SK-N-SH (cell line): ENCODE measurements at regions not wholly inside any gene's neighbourhood (a gene's known extent, or its start where the extent isn't known, plus 50 kb on each side); places are given as distances from the start of the nearest gene placed in this dataset.
A peak's percentile ranks its signal among the peaks of the same experiment; 100 is the strongest.

Experiments
- CTCF ChIA-PET: fragments of 300-600, 350-600 bp; formaldehyde crosslinking; extraction: SDS; loops from one replicate; lab custom pipeline; 2021; lab: Yijun Ruan, JAX
- POLR2A ChIA-PET: fragments of 350-600 bp; sonication (Branson Sonifier 250); formaldehyde crosslinking; extraction: SDS; loops from one replicate; lab custom pipeline; 2020; ENCODE audit warnings: antibody characterized with exemption, inconsistent platforms; lab: Yijun Ruan, JAX
- DNase-seq: peaks from one replicate; pipeline ENCODE4 v3.0.0; 2012
- H2AFZ ChIP-seq: fragments of 200-600 bp; sonication (generic); 2 replicates; pipeline ENCODE4 v1.8.1; 2016; ENCODE audit warnings: antibody characterized with exemption, mild to moderate bottlenecking, low read depth
- H3F3A ChIP-seq: fragments of 200-600 bp; sonication (generic); replicated peaks from 2 replicates; pipeline ENCODE3; 2016; ENCODE audit warnings: antibody characterized with exemption, mild to moderate bottlenecking; ENCODE audit not compliant: insufficient read depth
- H3K27ac ChIP-seq, 2 experiments: fragments of 200-500 bp in 1 of 2; fragments of 200-600 bp in 1 of 2; sonication (Bioruptor generic) in 1 of 2; sonication (generic), shearing (Covaris generic) in 1 of 2; 2 replicates each; pipeline versions ENCODE4 v1.5.1 to v1.6.1; 2014 to 2016; ENCODE audit warnings: low read depth in 2 of 2, inconsistent platforms in 1 of 2, low read length in 1 of 2, mild to moderate bottlenecking in 1 of 2, mixed read lengths in 1 of 2
- H3K27me3 ChIP-seq: fragments of 200-600 bp; sonication (generic), shearing (Covaris generic); 2 replicates; pipeline ENCODE4 v1.6.1; 2016; ENCODE audit warnings: mixed run types; ENCODE audit not compliant: insufficient read depth
- H3K36me3 ChIP-seq, 2 experiments: fragments of 200-500 bp in 1 of 2; fragments of 200-600 bp in 1 of 2; sonication (Bioruptor generic) in 1 of 2; sonication (generic) in 1 of 2; replicated peaks in 1 of 2; 2 replicates each; pipeline versions ENCODE3 to v1.5.1; 2014 to 2016; ENCODE audit warnings: low read length in 1 of 2, mild to moderate bottlenecking in 1 of 2; ENCODE audit not compliant: insufficient read depth in 2 of 2, control insufficient read depth in 1 of 2
- H3K4me1 ChIP-seq, 2 experiments: fragments of 200-500 bp in 1 of 2; fragments of 200-600 bp in 1 of 2; sonication (Bioruptor generic) in 1 of 2; sonication (generic), shearing (Covaris generic) in 1 of 2; 2 replicates each; pipeline versions ENCODE4 v1.5.1 to v1.6.1; 2014 to 2016; ENCODE audit warnings: low read depth in 1 of 2, low read length in 1 of 2, mixed run types in 1 of 2; ENCODE audit not compliant: insufficient read depth in 2 of 2, control insufficient read depth in 1 of 2
- H3K4me2 ChIP-seq: fragments of 200-600 bp; sonication (generic), shearing (Covaris generic); 2 replicates; pipeline ENCODE4 v1.6.1; 2017; ENCODE audit warnings: mixed run types
- H3K4me3 ChIP-seq, 2 experiments: fragments of 200-500 bp in 1 of 2; fragments of 200-600 bp in 1 of 2; sonication (Bioruptor generic) in 1 of 2; sonication (generic), shearing (Covaris generic) in 1 of 2; 2 replicates each; pipeline versions ENCODE4 v1.5.1 to v1.8.1; 2014 to 2016; ENCODE audit warnings: low read depth in 2 of 2, inconsistent platforms in 1 of 2, low read length in 1 of 2, mild to moderate bottlenecking in 1 of 2, mixed read lengths in 1 of 2, moderate library complexity in 1 of 2
- H3K79me2 ChIP-seq: fragments of 200-600 bp; sonication (generic); 2 replicates; pipeline ENCODE4 v1.8.1; 2017; ENCODE audit warnings: mild to moderate bottlenecking; ENCODE audit not compliant: insufficient read depth
- H3K9ac ChIP-seq: fragments of 200-600 bp; sonication (generic); 2 replicates; pipeline ENCODE4 v1.6.1; 2017; ENCODE audit warnings: mixed run types
- H3K9me2 ChIP-seq: fragments of 200-600 bp; sonication (generic); 2 replicates; pipeline ENCODE4 v1.6.1; 2017; ENCODE audit warnings: mixed run types
- H3K9me3 ChIP-seq: fragments of 200-600 bp; sonication (generic); 2 replicates; pipeline ENCODE4 v1.6.1; 2017; ENCODE audit warnings: mixed run types, mild to moderate bottlenecking, moderate library complexity
- H4K20me1 ChIP-seq: fragments of 200-600 bp; sonication (generic); 2 replicates; pipeline ENCODE4 v1.6.1; 2017; ENCODE audit warnings: mild to moderate bottlenecking, mixed run types; ENCODE audit not compliant: insufficient read depth
- FOSL2 ChIP-seq: IDR thresholded peaks from 2 replicates; pipeline ENCODE4 v1.4.0; 2012; ENCODE audit warnings: low read depth, mild to moderate bottlenecking, moderate library complexity, borderline replicate concordance
- GATA2 ChIP-seq: sonication (generic); formaldehyde crosslinking; IDR thresholded peaks from 2 replicates; pipeline ENCODE4 v1.5.0; 2020; ENCODE audit warnings: mild to moderate bottlenecking, missing genetic modification reagents
- MEF2A ChIP-seq: IDR thresholded peaks from 2 replicates; pipeline ENCODE4 v1.4.0; 2012; ENCODE audit warnings: low read depth, borderline replicate concordance
- NRF1 ChIP-seq: IDR thresholded peaks from 2 replicates; pipeline ENCODE4 v1.6.1; 2012; ENCODE audit warnings: low read depth, mild to moderate bottlenecking, low read length
- POLR2AphosphoS5 ChIP-seq: IDR thresholded peaks from 2 replicates; pipeline ENCODE4 v1.6.1; 2012; ENCODE audit warnings: low read depth, low read length
- RFX5 ChIP-seq: IDR thresholded peaks from 2 replicates; pipeline ENCODE4 v1.6.1; 2012; ENCODE audit warnings: mild to moderate bottlenecking, improper control_type of control experiment, low read length
- TAF1 ChIP-seq: IDR thresholded peaks from 2 replicates; pipeline ENCODE4 v1.6.1; 2012; ENCODE audit warnings: low read depth, mild to moderate bottlenecking, low read length, moderate library complexity, borderline replicate concordance
- TCF12 ChIP-seq: IDR thresholded peaks from 2 replicates; pipeline ENCODE4 v1.4.0; 2012
- WGBS: methylation state at CpG from one replicate; pipeline ENCODE4 v1.1.6; 2017; ENCODE audit warnings: low lambda C conversion rate; 5-methylcytosine and 5-hydroxymethylcytosine counted together
- TF ChIP-seq, protein P1 (sequence below): IDR thresholded peaks from 2 replicates; pipeline ENCODE4; 2012
- TF ChIP-seq, protein P2 (sequence below): fragments of 200-600 bp; sonication (generic); IDR thresholded peaks from 2 replicates; pipeline ENCODE4 v1.6.1; 2017; ENCODE audit warnings: antibody characterized with exemption, mild to moderate bottlenecking, moderate library complexity
- TF ChIP-seq, protein P3 (sequence below): fragments of 150-350 bp; IDR thresholded peaks from 2 replicates; pipeline ENCODE4 v1.6.1; 2016; ENCODE audit warnings: mild to moderate bottlenecking, low read depth, low read length
- TF ChIP-seq, protein P4 (sequence below): IDR thresholded peaks from 2 replicates; pipeline ENCODE4 v1.4.0; 2012; ENCODE audit warnings: low read depth, borderline replicate concordance

GRCh38 chr3:99373088-99373845, 265.1 kb upstream of the COL8A1 start:
- H3K4me2 ChIP-seq: no peak overlapping the region
- H3F3A ChIP-seq: no peaks in the 10 kb centered on the region
- H3K4me3 ChIP-seq: no peak overlapping the region
- H3K79me2 ChIP-seq: no peaks in the 10 kb centered on the region
- no peak for DNase-seq
- no peak overlapping the region for H2AFZ ChIP-seq
- POLR2A ChIA-PET: no interaction called here
- H3K27ac ChIP-seq: peak overlapping the region; percentile 3 to 74; a peak in 2 of 4 replicates
- 5% methylated on average over 4 of the region's 4 CpGs for WGBS
- no peak for TF ChIP-seq FOSL2
- TF ChIP-seq, protein P1, sequence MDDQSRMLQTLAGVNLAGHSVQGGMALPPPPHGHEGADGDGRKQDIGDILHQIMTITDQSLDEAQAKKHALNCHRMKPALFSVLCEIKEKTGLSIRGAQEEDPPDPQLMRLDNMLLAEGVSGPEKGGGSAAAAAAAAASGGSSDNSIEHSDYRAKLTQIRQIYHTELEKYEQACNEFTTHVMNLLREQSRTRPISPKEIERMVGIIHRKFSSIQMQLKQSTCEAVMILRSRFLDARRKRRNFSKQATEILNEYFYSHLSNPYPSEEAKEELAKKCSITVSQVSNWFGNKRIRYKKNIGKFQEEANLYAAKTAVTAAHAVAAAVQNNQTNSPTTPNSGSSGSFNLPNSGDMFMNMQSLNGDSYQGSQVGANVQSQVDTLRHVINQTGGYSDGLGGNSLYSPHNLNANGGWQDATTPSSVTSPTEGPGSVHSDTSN: peak; percentile 47
- H3K9me2 ChIP-seq: no peaks in the 10 kb centered on the region
- H4K20me1 ChIP-seq: no peaks in the 10 kb centered on the region
- H3K9me3 ChIP-seq: no peaks in the 10 kb centered on the region
- H3K27me3 ChIP-seq: 0 out of 2 replicates have a peak, but pooled peaks cover 8% of the 10 kb centered on the region
- no peaks in the 10 kb centered on the region for H3K36me3 ChIP-seq
- CTCF ChIA-PET: no interaction called here
- H3K4me1 ChIP-seq: no peaks in the 10 kb centered on the region; a peak in 1 of 4 replicates
- no peak overlapping the region for H3K9ac ChIP-seq

DNA sequence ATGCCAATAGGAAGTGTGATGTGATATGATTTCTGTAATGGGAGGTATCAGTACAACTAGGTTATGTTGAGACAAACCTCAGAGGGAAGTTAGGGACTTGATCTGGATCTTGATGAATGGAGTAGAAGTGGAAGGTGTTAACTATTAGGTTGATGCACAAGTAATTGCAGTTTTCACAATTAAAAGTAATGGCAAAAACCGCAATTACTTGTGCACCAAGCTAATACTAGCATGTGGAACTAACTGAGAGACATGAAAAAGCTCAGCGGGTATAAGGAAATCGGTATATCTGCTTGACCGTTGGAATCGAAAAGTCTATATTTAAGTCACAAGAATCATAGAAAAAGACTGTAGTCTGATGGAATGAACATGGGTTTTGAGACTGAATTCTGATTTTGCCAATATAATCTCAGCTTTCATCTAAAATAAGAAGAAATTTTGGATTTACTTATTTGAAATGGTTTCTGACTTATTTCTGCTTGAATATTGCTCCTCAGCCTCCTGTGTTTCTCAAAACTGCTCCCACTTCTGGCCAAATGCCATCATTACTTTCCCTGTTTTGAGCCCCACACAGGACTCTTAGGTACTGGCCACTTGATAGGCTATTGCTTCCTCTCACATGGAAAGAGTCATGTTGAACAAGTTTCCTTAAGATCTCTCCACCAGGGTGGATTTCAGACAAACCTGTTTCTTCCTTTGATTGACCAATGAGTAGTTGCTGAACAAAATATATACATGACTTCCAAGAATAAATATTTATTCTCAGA, 271.5 kb upstream of the COL8A1 start:
- H3F3A ChIP-seq: no peaks in the 10 kb centered on the region
- DNase-seq: no peak
- no peak overlapping the region for H3K27ac ChIP-seq
- TF ChIP-seq, protein P2, sequence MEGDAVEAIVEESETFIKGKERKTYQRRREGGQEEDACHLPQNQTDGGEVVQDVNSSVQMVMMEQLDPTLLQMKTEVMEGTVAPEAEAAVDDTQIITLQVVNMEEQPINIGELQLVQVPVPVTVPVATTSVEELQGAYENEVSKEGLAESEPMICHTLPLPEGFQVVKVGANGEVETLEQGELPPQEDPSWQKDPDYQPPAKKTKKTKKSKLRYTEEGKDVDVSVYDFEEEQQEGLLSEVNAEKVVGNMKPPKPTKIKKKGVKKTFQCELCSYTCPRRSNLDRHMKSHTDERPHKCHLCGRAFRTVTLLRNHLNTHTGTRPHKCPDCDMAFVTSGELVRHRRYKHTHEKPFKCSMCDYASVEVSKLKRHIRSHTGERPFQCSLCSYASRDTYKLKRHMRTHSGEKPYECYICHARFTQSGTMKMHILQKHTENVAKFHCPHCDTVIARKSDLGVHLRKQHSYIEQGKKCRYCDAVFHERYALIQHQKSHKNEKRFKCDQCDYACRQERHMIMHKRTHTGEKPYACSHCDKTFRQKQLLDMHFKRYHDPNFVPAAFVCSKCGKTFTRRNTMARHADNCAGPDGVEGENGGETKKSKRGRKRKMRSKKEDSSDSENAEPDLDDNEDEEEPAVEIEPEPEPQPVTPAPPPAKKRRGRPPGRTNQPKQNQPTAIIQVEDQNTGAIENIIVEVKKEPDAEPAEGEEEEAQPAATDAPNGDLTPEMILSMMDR: peak; percentile 11; the same call in 1 of the 2 replicates
- no peak for TF ChIP-seq FOSL2
- H3K4me2 ChIP-seq: no peak overlapping the region
- H3K4me3 ChIP-seq: no peak overlapping the region
- no peaks in the 10 kb centered on the region for H3K36me3 ChIP-seq
- H3K4me1 ChIP-seq: no peaks in the 10 kb centered on the region
- H3K9me3 ChIP-seq: no peaks in the 10 kb centered on the region
- ChIA-PET POLR2A (no interaction called here), CTCF (interaction anchor here (1.0 kb wide), 1 partner anchor 22 kb away, joined by 4 read pairs; no protein-coding TSS in a partner anchor)
- WGBS: 7% methylated on average over 5 of the region's 5 CpGs
- H3K27me3 ChIP-seq: no peaks in the 10 kb centered on the region
- no peaks in the 10 kb centered on the region for H4K20me1 ChIP-seq
- H3K9me2 ChIP-seq: no peaks in the 10 kb centered on the region
- no peak overlapping the region for H3K9ac ChIP-seq
- H2AFZ ChIP-seq: no peak overlapping the region
- H3K79me2 ChIP-seq: no peaks in the 10 kb centered on the region

- H2AFZ ChIP-seq: no peak overlapping the region
- H3K4me1 ChIP-seq: no peaks in the 10 kb centered on the region
- no peaks in the 10 kb centered on the region for H3K79me2 ChIP-seq
- POLR2A ChIA-PET: no interaction called here
- CTCF ChIA-PET: interaction anchor here (0.7 kb wide), 1 partner anchor 387 kb away, joined by 3 read pairs; no protein-coding TSS in a partner anchor
- no peaks in the 10 kb centered on the region for H3K36me3 ChIP-seq
- no peaks in the 10 kb centered on the region for H3K9me3 ChIP-seq
- no peaks in the 10 kb centered on the region for H3K27me3 ChIP-seq
- no peaks in the 10 kb centered on the region for H3K9me2 ChIP-seq
- H3K9ac ChIP-seq: no peak overlapping the region
- no peaks in the 10 kb centered on the region for H3F3A ChIP-seq
- H3K4me3 ChIP-seq: no peak overlapping the region
- WGBS: 0% methylated on average over 1 of the region's 1 CpG
- H4K20me1 ChIP-seq: no peaks in the 10 kb centered on the region
- no peak overlapping the region for H3K4me2 ChIP-seq
- no peak for DNase-seq
- H3K27ac ChIP-seq: no peak overlapping the region
- TF ChIP-seq POLR2AphosphoS5: no peak
- TF ChIP-seq MEF2A: no peak
- TF ChIP-seq, protein P3, sequence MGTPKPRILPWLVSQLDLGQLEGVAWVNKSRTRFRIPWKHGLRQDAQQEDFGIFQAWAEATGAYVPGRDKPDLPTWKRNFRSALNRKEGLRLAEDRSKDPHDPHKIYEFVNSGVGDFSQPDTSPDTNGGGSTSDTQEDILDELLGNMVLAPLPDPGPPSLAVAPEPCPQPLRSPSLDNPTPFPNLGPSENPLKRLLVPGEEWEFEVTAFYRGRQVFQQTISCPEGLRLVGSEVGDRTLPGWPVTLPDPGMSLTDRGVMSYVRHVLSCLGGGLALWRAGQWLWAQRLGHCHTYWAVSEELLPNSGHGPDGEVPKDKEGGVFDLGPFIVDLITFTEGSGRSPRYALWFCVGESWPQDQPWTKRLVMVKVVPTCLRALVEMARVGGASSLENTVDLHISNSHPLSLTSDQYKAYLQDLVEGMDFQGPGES: no peak
- TF ChIP-seq GATA2 (CRISPR knock-in tag): no peak
- no peak for TF ChIP-seq NRF1
- no peak for TF ChIP-seq RFX5
- TF ChIP-seq, protein P4, sequence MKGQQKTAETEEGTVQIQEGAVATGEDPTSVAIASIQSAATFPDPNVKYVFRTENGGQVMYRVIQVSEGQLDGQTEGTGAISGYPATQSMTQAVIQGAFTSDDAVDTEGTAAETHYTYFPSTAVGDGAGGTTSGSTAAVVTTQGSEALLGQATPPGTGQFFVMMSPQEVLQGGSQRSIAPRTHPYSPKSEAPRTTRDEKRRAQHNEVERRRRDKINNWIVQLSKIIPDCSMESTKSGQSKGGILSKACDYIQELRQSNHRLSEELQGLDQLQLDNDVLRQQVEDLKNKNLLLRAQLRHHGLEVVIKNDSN: no peak
- no peak for TF ChIP-seq TCF12
- no peak for TF ChIP-seq TAF1
Observed at GRCh38 chr3:99365979-99366378, 272.4 kb upstream of the COL8A1 start.
